ENCODE measurements at regions not wholly inside any gene's neighbourhood (a gene's known extent, or its start where the extent isn't known, plus 50 kb on each side); places are given as distances from the start of the nearest gene placed in this dataset.

DNA sequence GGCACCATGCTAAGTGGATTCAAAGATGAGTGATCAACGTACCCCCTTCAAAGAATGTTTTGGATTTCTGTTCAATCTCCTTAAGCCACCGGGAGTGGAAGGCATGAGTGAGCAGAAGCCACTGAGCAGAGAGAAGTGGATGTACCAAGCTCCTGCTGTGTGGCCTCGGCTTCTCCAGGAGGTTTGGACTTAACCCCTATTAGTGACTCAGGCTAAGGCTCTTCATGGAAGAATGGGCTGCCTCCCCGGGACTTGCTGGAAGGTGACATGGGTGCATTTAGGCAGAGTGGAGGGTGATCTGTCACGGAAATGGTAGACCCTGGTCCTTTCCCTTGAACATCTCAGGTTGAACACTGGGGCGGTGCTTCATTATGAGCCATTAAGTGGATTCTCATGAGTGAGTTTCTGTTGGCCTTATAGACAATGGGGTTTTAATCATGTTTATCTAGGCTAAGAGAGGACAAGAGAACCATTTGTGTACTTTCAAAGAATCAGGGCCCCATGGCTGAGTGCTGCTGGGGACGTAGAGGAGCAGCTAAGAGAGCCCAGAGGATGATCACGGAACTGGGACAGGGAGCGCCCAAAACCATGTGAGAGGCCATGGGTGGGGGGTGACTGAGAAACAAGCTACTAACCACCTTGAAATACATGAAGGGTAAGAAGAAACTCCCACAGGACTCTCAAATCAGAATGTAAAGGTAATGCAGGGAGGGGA lies 62.2 kb downstream of the HES1 start:
- TF ChIP-seq CTCF (IDR thresholded peaks at IDR 0.05) (no peak), EZH2phosphoT487 (IDR thresholded peaks at IDR 0.05) (no peak)

Data from neural progenitor cell (in vitro differentiated cells).